Mammary epithelial cell (primary cell): ENCODE measurements at regions not wholly inside any gene's neighbourhood (a gene's known extent, or its start where the extent isn't known, plus 50 kb on each side); places are given as distances from the start of the nearest gene placed in this dataset.

Experiments used
- CTCF ChIP-seq, 2 donors: IDR thresholded peaks in 1 of 2; conservative IDR thresholded peaks in 1 of 2; 2 replicates each; pipeline ENCODE4 v1.5.1; 2011 to 2012; ENCODE audit warnings: inconsistent platforms in 2 of 2, low read length in 2 of 2, mild to moderate bottlenecking in 2 of 2, control low read depth in 1 of 2, low read depth in 1 of 2; ENCODE audit not compliant: insufficient read depth in 1 of 2; ENCODE audit errors: extremely low read depth in 1 of 2
- EZH2 ChIP-seq: IDR thresholded peaks from 2 replicates; pipeline ENCODE4 v1.6.1; 2012; ENCODE audit warnings: low read length, inconsistent platforms, borderline replicate concordance

GRCh38 chr4:141560056-141560455 is 76.3 kb upstream of the IL15 start:
- TF ChIP-seq CTCF (conservative IDR thresholded peaks at IDR 0.05 in 1 of 2, IDR thresholded peaks at IDR 0.05 in 1 of 2; ENCODE audit: extremely low read depth in 1 of 2, insufficient read depth in 1 of 2, low read depth in 1 of 2, low read length in 2 of 2): no peak
- TF ChIP-seq EZH2: no peak
